ENCODE measurements at regions not wholly inside any gene's neighbourhood (a gene's known extent, or its start where the extent isn't known, plus 50 kb on each side); places are given as distances from the start of the nearest gene placed in this dataset.
"Not testable (repeated sequence)": the region's sequence is repeated elsewhere in the genome, so short reads cannot be mapped to it uniquely, and the experiment has no call there.

- Histone ChIP-seq H3K4me3 (ENCODE audit: low read length) (no peak overlapping the region), H3K9me3 (ENCODE audit: control insufficient read depth in 1 of 2, insufficient read depth in 1 of 2, low read length in 2 of 2) (no peaks in the 10 kb centered on the region), H3K4me1 (ENCODE audit: insufficient read depth, low read length) (no peaks in the 10 kb centered on the region), H3K27me3 (ENCODE audit: control insufficient read depth in 1 of 2, insufficient read depth in 2 of 2, low read length in 2 of 2) (no peaks in the 10 kb centered on the region), H3K27ac (ENCODE audit: low read depth in 1 of 2, low read length in 2 of 2) (no peak overlapping the region), H3K36me3 (ENCODE audit: insufficient read depth, low read length) (no peaks in the 10 kb centered on the region)
- CTCF ChIA-PET = no interaction called here
- Mint-ChIP-seq H3K27me3 (no peaks in the 10 kb centered on the region), H3K4me1 (ENCODE audit: low read depth) (no peaks in the 10 kb centered on the region), H3K4me3 (no peak overlapping the region), H3K9me3 (no peaks in the 10 kb centered on the region), H3K27ac (no peak overlapping the region), H3K36me3 (ENCODE audit: low read depth) (no peaks in the 10 kb centered on the region)
- intact Hi-C loops (cut with DNase I, micrococcal nuclease) = no loop called here
- ATAC-seq (ENCODE audit: poor library complexity) (no peak), DNase-seq (no peak)
- POLR2A ChIA-PET = no interaction called here
- TF ChIP-seq, protein P1, sequence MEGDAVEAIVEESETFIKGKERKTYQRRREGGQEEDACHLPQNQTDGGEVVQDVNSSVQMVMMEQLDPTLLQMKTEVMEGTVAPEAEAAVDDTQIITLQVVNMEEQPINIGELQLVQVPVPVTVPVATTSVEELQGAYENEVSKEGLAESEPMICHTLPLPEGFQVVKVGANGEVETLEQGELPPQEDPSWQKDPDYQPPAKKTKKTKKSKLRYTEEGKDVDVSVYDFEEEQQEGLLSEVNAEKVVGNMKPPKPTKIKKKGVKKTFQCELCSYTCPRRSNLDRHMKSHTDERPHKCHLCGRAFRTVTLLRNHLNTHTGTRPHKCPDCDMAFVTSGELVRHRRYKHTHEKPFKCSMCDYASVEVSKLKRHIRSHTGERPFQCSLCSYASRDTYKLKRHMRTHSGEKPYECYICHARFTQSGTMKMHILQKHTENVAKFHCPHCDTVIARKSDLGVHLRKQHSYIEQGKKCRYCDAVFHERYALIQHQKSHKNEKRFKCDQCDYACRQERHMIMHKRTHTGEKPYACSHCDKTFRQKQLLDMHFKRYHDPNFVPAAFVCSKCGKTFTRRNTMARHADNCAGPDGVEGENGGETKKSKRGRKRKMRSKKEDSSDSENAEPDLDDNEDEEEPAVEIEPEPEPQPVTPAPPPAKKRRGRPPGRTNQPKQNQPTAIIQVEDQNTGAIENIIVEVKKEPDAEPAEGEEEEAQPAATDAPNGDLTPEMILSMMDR (IDR thresholded peaks at IDR 0.05) = no peak
Observed at GRCh38 chrX:5681159-5681558, 547.5 kb downstream of the NLGN4X start.

- ChIA-PET POLR2A (no interaction called here), CTCF (no interaction called here)
- intact Hi-C loops (cut with DNase I, micrococcal nuclease) = no loop called here
Observed at GRCh38 chrX:5674036-5674435, 554.6 kb downstream of the NLGN4X start.

GRCh38 chrX:5672099-5672498, 556.6 kb downstream of the NLGN4X start:
- H3K27ac Mint-ChIP-seq = no peak overlapping the region
- peaks cover 0 to 3% of the 10 kb centered on the region in 2 experiments for H3K9me3 ChIP-seq (ENCODE audit: control insufficient read depth in 1 of 2, insufficient read depth in 1 of 2, low read length in 2 of 2)
- ATAC-seq (ENCODE audit: poor library complexity) (no peak), DNase-seq (no peak)
- H3K9me3 Mint-ChIP-seq = no peaks in the 10 kb centered on the region
- no peak overlapping the region for H3K4me3 ChIP-seq (ENCODE audit: low read length)
- intact Hi-C loops (cut with DNase I, micrococcal nuclease) = no loop called here
- H3K27ac ChIP-seq (ENCODE audit: low read depth in 1 of 2, low read length in 2 of 2) = no peak overlapping the region
- H3K27me3 ChIP-seq (ENCODE audit: control insufficient read depth in 1 of 2, insufficient read depth in 2 of 2, low read length in 2 of 2) = no peaks in the 10 kb centered on the region
- no peaks in the 10 kb centered on the region for H3K36me3 Mint-ChIP-seq (ENCODE audit: low read depth)
- CTCF ChIA-PET = no interaction called here
- no peaks in the 10 kb centered on the region for H3K4me1 Mint-ChIP-seq (ENCODE audit: low read depth)
- H3K4me1 ChIP-seq (ENCODE audit: insufficient read depth, low read length) = no peaks in the 10 kb centered on the region
- no peaks in the 10 kb centered on the region for H3K27me3 Mint-ChIP-seq
- POLR2A ChIA-PET = no interaction called here
- TF ChIP-seq, protein P1 (IDR thresholded peaks at IDR 0.05) = no peak
- no peak overlapping the region for H3K4me3 Mint-ChIP-seq
- H3K36me3 ChIP-seq (ENCODE audit: insufficient read depth, low read length) = no peaks in the 10 kb centered on the region

More at GRCh38 chrX:5674036-5674435, 554.6 kb downstream of the NLGN4X start:
- DNase-seq = no peak
- Histone ChIP-seq H3K36me3 (ENCODE audit: insufficient read depth, low read length) (no peaks in the 10 kb centered on the region), H3K9me3 (ENCODE audit: control insufficient read depth in 1 of 2, insufficient read depth in 1 of 2, low read length in 2 of 2) (peaks cover 0 to 3% of the 10 kb centered on the region in 2 experiments), H3K4me3 (ENCODE audit: low read length) (no peak overlapping the region), H3K27ac (ENCODE audit: low read depth in 1 of 2, low read length in 2 of 2) (no peak overlapping the region), H3K4me1 (ENCODE audit: insufficient read depth, low read length) (no peaks in the 10 kb centered on the region), H3K27me3 (ENCODE audit: control insufficient read depth in 1 of 2, insufficient read depth in 2 of 2, low read length in 2 of 2) (no peaks in the 10 kb centered on the region)
- Mint-ChIP-seq H3K27me3 (no peaks in the 10 kb centered on the region), H3K9me3 (no peaks in the 10 kb centered on the region), H3K4me1 (ENCODE audit: low read depth) (no peaks in the 10 kb centered on the region), H3K27ac (no peak overlapping the region), H3K4me3 (no peak overlapping the region), H3K36me3 (ENCODE audit: low read depth) (no peaks in the 10 kb centered on the region)
- TF ChIP-seq, protein P1 (IDR thresholded peaks at IDR 0.05) = no peak
- ATAC-seq (ENCODE audit: poor library complexity) = no peak

DNA sequence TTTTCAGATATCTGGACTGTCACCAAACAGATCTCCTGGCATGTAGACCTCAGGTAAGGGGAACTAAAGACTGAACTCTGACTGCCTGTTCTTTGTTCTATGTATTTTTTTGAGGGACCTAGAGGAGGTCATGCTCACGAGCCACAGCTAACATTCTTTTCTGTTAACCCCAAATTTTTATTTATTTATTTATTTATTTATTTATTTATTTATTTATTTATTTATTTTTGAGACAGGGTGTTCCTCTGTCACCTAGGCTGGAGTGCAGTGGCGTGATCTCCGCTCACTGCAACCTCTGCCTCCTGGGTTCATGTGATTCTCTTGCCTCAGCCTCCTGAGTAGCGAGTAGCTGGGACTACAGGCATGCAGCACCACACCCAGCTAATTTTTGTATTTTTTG, 562.0 kb downstream of the NLGN4X start:
- CTCF ChIA-PET; H3K27me3 Mint-ChIP-seq; H3K9me3 Mint-ChIP-seq; H3K27ac ChIP-seq (ENCODE audit: low read depth in 1 of 2, low read length in 2 of 2); H3K27ac Mint-ChIP-seq; POLR2A ChIA-PET; H3K4me1 ChIP-seq (ENCODE audit: insufficient read depth, low read length); H3K4me3 Mint-ChIP-seq; H3K36me3 Mint-ChIP-seq (ENCODE audit: low read depth); H3K4me3 ChIP-seq (ENCODE audit: low read length); ATAC-seq (ENCODE audit: poor library complexity); H3K27me3 ChIP-seq (ENCODE audit: control insufficient read depth in 1 of 2, insufficient read depth in 2 of 2, low read length in 2 of 2); H3K9me3 ChIP-seq (ENCODE audit: control insufficient read depth in 1 of 2, insufficient read depth in 1 of 2, low read length in 2 of 2); intact Hi-C loops (cut with DNase I, micrococcal nuclease); H3K36me3 ChIP-seq (ENCODE audit: insufficient read depth, low read length); H3K4me1 Mint-ChIP-seq (ENCODE audit: low read depth); DNase-seq: not testable (repeated sequence)

All from CD4-positive, alpha-beta T cell (primary cell).